NCI-H187 (cell line): ENCODE measurements at regions not wholly inside any gene's neighbourhood (a gene's known extent, or its start where the extent isn't known, plus 50 kb on each side); places are given as distances from the start of the nearest gene placed in this dataset.

Experiments
- DNase-seq, 2 experiments: peaks; one replicate each; lab custom pipeline; 2025; lab: John Stamatoyannopoulos, UW

DNA sequence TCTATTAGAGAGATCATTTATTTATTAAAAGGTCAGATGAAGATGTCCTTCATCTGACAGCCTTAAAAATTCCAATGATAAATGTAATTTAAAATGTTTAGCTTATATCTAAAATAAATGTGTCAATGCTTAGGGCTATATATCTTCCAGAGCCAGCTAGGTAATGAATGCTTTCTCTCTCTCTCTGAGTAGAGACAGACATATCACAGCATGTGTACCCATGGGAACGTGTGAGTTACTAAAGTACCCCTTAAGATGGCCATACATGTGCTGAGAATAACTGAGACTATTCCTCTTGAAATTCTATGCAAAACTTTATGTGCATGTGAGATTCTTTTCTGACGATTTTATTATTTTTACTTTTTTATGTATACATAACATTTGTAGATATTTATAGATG lies 420.9 kb upstream of the ST6GAL2 start:
- no peak for DNase-seq

DNA sequence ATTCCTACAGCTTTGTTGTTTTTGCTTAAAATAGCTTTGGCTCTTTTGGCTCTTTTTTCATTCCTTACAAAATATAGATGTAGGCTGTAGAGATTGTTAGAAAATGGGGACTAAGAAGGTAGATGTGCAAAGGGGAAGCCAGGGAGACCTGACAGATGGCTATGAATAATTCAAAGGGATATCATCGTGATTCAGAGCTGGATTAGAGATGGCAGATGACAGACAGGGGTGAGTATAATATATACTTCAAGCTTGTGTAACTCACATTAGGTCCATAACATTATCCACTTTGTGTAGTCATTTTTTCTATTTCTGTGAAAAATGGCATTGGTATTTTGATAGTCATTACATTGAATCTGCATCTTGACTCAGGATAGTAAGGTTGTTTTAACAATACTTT lies 422.9 kb upstream of the ST6GAL2 start:
- no peak for DNase-seq

DNA sequence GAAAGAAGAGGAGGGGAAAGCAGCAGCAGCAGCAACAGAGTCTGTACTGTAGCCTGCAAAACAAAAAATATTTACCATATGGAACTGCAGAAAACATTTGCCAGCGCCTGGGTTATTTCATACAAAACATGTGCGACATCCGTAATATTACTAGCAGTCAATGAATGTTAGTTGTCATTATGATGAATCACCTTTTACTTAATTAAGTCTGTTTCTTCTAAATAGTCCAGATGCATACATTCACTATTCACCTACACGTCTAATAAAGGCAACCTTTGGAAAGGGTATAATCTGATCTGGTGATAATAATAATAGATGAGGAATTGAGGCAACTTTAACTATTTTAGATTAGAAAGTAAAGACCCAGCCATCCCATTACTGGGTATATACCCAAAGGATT lies 426.3 kb upstream of the ST6GAL2 start:
- no peak for DNase-seq

DNA sequence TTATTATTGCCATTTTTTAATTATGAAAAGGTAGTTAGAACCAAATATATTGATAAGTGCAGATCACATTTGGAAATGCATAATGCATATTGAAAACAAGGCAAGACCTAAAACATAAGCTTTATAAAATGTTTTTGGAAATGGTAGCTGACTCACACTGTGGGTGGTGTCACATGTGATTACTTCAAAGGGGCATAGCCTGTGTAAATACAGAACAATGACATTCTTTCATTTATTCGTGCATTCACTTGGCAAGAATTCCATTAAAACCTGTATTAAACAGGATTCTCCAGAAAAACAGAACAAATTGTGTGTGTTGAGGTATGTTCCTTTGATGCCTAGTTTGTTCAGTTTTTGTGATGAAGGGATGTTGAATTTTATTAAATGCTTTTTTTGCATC lies 427.3 kb upstream of the ST6GAL2 start:
- DNase-seq: no peak

DNA sequence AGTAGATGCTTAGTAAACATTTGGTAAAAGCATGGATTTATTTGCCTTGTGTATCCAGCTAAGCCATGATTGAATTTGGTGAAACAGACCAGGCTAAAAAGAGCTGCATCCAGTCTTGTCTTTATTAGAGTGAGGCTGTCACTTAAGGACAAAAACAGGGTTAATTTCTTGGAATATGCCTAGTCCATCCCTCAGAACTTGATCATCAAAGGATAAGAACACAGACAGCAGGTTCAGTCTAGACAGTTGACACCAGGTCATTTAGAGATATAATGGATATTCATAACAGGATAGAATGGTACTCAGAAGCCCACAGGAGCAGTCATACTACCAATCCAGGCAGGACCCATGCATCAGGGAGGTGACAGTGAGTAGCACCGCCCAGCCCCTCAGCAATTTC lies 434.9 kb upstream of the ST6GAL2 start:
- no peak for DNase-seq

GRCh38 chr2:107322416-107322815 lies 436.4 kb upstream of the ST6GAL2 start:
- DNase-seq: no peak

DNA sequence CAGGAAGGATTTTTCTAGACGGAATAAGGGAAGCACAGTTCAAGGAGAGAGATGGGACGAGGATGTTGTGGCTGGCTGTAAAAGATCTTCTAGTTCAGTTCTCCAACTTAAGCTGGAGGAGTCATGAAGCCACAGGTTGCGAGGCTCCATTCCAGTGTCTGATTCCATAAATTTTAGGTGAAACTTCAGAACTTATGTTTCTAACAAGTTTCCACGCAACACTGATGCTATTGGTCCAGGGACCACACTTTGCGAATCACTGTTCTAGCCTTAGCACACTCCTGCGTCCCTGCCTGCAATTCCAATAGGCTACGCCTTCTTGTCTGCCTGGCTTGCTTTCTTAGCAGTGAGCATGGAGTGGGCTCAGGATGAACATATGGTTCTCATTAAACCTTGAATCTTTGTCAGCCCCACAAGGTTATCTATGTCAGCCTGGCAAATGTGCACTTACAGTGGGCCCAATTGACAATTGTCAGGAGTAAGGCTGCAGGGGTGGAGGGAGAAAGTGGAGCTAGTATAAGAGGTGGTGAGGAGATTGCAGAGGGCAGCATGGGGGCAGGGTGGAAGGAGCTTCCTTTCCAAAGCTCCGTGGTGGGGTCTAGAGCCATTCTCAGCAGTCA lies 438.1 kb upstream of the ST6GAL2 start:
- no peak for DNase-seq

DNA sequence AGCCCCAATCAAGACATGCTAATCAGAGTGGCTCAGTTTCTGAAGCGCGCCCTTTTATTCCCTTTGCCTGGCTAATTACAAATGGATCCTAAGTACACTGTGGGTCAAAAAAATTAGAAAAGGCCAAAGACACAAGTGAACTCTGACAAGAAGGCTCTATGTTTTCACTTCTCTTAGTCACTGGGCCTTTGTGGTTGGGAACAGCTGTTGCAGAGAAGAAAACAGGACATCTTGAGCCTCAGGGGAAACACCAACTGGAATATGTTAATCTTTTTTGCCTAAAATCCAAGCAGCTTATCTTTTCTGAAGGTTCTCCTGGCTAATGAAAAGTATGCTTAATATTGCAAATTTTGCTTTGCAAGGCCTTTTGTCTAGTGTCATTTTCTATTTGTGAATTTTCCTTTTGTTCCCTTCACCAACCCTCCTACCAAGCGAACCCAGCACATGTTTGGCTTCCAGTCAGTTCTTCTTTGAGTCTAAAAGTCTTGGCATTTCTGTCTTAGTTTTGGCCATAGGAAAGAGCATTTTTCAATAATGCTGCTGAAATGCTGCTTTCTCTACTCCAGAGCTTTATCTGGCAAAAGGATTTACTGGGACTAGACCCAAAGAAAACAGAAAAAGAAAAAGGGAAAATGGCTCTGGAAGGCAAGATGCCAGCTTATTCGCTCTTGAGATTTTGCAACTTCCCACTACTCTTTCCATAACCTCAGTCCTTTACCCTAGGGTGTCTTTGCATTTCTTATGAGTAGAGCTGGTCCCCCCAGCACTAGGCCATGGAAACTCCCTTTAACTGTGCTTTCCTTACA lies 440.2 kb upstream of the ST6GAL2 start:
- DNase-seq: no peak

- no peak for DNase-seq
Measured at GRCh38 chr2:107334306-107334705, 448.3 kb upstream of the ST6GAL2 start.

- DNase-seq: no peak
Measured at GRCh38 chr2:107336526-107336925, 450.6 kb upstream of the ST6GAL2 start.

DNA sequence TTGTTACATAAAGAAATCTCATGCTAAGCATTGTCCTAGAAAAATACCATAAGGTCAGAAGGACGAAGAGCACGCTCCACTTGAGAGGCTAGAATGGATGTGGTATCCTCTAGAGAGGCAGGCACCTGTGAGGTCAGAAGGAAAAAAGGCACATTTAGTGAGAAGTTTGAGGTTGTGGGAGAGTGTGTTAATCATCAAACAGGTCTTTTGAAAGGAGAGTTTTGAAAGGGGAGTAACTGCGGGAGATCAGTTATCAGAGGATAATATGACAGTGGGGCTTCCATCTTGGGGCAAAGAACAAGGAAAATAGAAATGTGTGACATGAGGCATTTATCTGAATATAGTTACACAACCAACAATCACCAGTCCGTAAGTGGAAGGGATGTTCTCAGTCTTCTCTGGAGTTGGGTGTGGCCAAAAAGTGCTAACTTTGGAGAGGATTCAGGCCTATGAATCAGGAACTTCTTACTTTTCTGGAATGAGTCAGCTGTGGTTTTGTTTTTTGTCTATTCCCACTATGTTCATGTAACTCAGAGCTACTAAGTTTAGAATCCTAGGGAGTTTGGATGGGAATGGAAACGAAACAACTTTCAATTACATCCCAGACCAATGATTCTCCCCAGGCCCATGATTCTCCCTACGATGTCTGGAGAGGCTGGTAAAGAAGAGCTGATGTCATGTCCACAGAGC lies 451.4 kb upstream of the ST6GAL2 start:
- DNase-seq: no peak

- no peak for DNase-seq
Measured at GRCh38 chr2:107338059-107338458, 452.1 kb upstream of the ST6GAL2 start.

GRCh38 chr2:107338571-107338970 lies 452.6 kb upstream of the ST6GAL2 start:
- no peak for DNase-seq

GRCh38 chr2:107340955-107341354 lies 455.0 kb upstream of the ST6GAL2 start:
- no peak for DNase-seq

DNA sequence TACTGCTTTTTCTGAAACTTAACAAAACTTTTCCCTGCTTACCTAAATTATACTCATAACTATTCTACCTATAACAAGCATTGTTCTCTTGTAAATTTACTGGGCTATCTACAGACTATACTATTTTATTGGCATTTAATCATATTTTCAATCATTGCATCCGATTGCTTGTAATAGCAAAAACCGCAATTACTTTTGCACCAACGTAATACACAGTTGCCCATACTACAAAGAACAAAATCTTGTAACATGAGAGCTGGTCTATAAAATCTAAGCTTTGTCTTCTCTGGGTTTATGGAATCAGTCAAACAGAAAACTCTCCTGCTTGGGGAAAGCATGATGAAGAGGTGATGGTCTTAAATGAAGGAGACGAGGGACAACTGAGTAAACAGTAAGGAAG lies 463.4 kb upstream of the ST6GAL2 start:
- DNase-seq: no peak

- no peak for DNase-seq
Measured at GRCh38 chr2:107354175-107354574, 468.2 kb upstream of the ST6GAL2 start.

DNA sequence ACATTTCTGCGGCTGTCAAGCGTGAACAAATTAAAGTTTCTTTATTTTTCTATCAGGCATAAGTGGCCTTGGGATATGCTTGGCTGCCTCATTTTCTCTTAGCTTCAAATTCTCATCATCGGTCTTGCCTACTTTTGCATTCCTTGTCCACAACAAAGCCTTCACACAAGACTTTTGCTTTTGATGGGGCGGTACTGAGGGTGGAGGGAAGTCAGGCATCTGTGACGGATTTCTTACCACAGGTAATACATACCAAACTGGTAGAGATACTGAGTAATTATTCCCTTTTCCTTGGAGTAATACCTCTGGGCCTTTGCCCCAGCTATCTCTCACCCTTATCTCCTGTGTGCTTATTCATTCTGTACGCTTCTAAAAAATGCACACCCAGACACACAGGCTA lies 468.3 kb upstream of the RGPD4 start:
- no peak for DNase-seq

- DNase-seq: no peak
Measured at GRCh38 chr2:107359021-107359420, 467.7 kb upstream of the RGPD4 start.

GRCh38 chr2:107361751-107362381 lies 464.8 kb upstream of the RGPD4 start:
- DNase-seq: no peak

DNA sequence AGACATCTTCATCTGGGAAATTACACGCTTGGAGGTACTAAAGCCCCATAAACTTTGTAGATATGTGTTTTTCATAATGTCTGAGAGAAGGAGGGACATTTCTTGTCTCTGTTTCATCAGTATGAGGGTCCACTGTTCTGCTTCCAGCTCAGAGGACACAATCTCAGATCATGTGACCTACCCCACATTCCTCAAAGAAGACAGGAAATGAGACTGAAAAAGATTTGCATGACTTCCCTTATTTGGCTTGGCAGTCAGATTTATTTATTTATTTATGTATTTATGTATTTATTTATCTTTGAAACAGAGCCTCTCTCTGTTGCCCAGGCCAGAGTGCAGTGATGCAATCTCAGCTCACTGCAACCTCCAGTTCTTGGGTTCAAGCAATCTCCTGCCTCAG lies 463.7 kb upstream of the RGPD4 start:
- DNase-seq: no peak

GRCh38 chr2:107363806-107364205 lies 462.9 kb upstream of the RGPD4 start:
- no peak for DNase-seq

DNA sequence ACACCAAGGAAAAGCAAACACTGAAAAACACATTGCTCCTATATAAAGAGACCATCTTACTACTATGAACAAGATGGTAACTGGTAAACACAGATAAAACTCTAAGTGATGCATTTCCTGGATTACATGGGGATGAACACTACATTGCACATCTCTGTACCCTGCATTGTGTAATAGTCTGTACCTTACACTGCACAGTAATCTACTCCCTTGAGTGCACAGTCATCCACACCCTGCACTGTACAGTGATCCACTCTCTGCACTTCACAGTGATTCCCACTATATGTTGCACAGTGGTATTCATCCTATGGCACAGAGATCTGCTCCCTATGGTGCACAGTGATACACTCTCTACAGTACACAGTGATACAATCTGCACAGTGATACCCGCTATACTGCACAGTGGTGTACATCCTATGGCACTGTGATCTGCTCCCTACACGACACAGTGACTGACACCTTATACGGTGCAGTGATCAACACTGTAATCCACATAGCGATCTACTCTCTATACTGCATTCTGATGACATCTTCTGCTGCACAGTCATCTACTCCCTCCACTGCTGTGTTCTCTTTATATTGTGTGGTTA lies 462.2 kb upstream of the RGPD4 start:
- no peak for DNase-seq
